Fibroblast of mammary gland (primary cell): ENCODE measurements at regions not wholly inside any gene's neighbourhood (a gene's known extent, or its start where the extent isn't known, plus 50 kb on each side); places are given as distances from the start of the nearest gene placed in this dataset.

Source experiments
- DNase-seq: peaks from one replicate; pipeline ENCODE4 v3.0.0-alpha.2; 2010; ENCODE audit warnings: low read depth
- H3K4me3 ChIP-seq: 2 replicates; pipeline ENCODE4 v1.5.1; 2011; ENCODE audit warnings: low read depth, mild to moderate bottlenecking, low read length, moderate library complexity; ENCODE audit not compliant: control insufficient read depth
- CTCF ChIP-seq: conservative IDR thresholded peaks from 2 replicates; pipeline ENCODE4 v1.5.1; 2011; ENCODE audit warnings: low read depth, low read length, inconsistent platforms; ENCODE audit not compliant: control insufficient read depth, insufficient read depth

GRCh38 chr3:176867681-176868663 lies 329.3 kb downstream of the TBL1XR1 start:
- H3K4me3 ChIP-seq: no peak overlapping the region
- TF ChIP-seq CTCF: no peak
- DNase-seq: no peak

- TF ChIP-seq CTCF: no peak
- DNase-seq: no peak
Measured at GRCh38 chr3:176861137-176861536, 336.1 kb downstream of the TBL1XR1 start.

GRCh38 chr3:176856721-176857120 lies 340.6 kb downstream of the TBL1XR1 start:
- no peak overlapping the region for H3K4me3 ChIP-seq
- TF ChIP-seq CTCF: no peak
- no peak for DNase-seq

More at GRCh38 chr3:176861137-176861536, 336.1 kb downstream of the TBL1XR1 start:
- H3K4me3 ChIP-seq: no peak overlapping the region

GRCh38 chr3:176855901-176856486 lies 341.3 kb downstream of the TBL1XR1 start:
- no peak for DNase-seq
- no peak for TF ChIP-seq CTCF
- H3K4me3 ChIP-seq: no peak overlapping the region

- no peak overlapping the region for H3K4me3 ChIP-seq
- TF ChIP-seq CTCF: no peak
- DNase-seq: no peak
Measured at GRCh38 chr3:176855213-176855612, 342.1 kb downstream of the TBL1XR1 start.

GRCh38 chr3:176850498-176850897 lies 346.8 kb downstream of the TBL1XR1 start:
- H3K4me3 ChIP-seq: no peak overlapping the region

More at GRCh38 chr3:176850498-176850897, 346.8 kb downstream of the TBL1XR1 start:
- no peak for TF ChIP-seq CTCF
- no peak for DNase-seq
